ENCODE measurements at regions not wholly inside any gene's neighbourhood (a gene's known extent, or its start where the extent isn't known, plus 50 kb on each side); places are given as distances from the start of the nearest gene placed in this dataset.

DNA sequence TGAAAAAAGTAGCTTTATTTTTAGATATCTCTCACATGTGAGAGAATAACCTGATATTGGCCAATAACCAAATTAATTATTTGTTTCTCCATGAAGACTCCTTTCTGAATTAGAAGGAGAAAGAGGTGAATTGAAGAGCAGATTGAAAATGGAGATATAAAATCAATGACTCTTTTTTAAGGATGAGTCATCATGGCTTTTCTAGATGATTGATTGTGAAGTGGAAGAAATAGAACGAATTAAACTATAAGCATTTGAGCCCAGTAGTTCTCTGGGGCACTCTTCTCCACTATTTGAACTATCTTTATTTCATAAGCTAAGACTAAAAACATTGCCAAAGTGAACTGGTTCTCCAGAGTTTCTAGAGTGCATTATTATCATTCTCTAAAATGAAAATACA, 137.2 kb upstream of the EDNRA start:
- Histone ChIP-seq H3K27me3 (ENCODE audit: insufficient read depth, poor library complexity, severe bottlenecking) (no peaks in the 10 kb centered on the region), H3K4me3 (replicated peaks; ENCODE audit: insufficient read depth, low read length) (no peak overlapping the region), H3K27ac (replicated peaks) (no peak overlapping the region)
- no peak for DNase-seq (ENCODE audit: low read depth in 1 of 2, low spot score in 1 of 2)
- no peak for TF ChIP-seq POLR2AphosphoS5 (IDR thresholded peaks at IDR 0.05; ENCODE audit: low read depth)
- TF ChIP-seq GABPA (IDR thresholded peaks at IDR 0.05; ENCODE audit: low read depth), result no peak
- TF ChIP-seq, protein P1, sequence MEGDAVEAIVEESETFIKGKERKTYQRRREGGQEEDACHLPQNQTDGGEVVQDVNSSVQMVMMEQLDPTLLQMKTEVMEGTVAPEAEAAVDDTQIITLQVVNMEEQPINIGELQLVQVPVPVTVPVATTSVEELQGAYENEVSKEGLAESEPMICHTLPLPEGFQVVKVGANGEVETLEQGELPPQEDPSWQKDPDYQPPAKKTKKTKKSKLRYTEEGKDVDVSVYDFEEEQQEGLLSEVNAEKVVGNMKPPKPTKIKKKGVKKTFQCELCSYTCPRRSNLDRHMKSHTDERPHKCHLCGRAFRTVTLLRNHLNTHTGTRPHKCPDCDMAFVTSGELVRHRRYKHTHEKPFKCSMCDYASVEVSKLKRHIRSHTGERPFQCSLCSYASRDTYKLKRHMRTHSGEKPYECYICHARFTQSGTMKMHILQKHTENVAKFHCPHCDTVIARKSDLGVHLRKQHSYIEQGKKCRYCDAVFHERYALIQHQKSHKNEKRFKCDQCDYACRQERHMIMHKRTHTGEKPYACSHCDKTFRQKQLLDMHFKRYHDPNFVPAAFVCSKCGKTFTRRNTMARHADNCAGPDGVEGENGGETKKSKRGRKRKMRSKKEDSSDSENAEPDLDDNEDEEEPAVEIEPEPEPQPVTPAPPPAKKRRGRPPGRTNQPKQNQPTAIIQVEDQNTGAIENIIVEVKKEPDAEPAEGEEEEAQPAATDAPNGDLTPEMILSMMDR (IDR thresholded peaks at IDR 0.05; ENCODE audit: insufficient read depth, low read length), result no peak
- TF ChIP-seq, protein P2, sequence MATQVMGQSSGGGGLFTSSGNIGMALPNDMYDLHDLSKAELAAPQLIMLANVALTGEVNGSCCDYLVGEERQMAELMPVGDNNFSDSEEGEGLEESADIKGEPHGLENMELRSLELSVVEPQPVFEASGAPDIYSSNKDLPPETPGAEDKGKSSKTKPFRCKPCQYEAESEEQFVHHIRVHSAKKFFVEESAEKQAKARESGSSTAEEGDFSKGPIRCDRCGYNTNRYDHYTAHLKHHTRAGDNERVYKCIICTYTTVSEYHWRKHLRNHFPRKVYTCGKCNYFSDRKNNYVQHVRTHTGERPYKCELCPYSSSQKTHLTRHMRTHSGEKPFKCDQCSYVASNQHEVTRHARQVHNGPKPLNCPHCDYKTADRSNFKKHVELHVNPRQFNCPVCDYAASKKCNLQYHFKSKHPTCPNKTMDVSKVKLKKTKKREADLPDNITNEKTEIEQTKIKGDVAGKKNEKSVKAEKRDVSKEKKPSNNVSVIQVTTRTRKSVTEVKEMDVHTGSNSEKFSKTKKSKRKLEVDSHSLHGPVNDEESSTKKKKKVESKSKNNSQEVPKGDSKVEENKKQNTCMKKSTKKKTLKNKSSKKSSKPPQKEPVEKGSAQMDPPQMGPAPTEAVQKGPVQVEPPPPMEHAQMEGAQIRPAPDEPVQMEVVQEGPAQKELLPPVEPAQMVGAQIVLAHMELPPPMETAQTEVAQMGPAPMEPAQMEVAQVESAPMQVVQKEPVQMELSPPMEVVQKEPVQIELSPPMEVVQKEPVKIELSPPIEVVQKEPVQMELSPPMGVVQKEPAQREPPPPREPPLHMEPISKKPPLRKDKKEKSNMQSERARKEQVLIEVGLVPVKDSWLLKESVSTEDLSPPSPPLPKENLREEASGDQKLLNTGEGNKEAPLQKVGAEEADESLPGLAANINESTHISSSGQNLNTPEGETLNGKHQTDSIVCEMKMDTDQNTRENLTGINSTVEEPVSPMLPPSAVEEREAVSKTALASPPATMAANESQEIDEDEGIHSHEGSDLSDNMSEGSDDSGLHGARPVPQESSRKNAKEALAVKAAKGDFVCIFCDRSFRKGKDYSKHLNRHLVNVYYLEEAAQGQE (IDR thresholded peaks at IDR 0.05; ENCODE audit: insufficient replicate concordance, low read depth), result no peak

DNA sequence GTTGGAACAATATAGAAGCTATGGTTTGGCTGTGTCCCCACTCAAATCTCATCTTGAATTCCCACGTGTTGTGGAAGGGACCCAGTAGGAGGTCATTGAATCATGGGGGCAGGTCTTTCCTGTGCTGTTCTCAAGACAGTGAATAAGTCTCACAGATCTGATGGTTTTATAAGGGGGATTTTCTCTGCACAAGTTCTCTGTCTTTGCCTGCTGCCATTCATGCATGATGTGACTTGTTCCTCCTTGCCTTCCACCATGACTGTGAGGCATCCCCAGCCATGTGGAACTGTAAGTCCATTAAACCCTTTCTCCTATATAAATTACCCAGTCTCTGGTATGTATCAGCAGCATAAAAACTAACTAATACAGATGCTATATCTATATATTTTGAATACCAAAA, 135.2 kb upstream of the EDNRA start:
- H3K4me3 ChIP-seq (replicated peaks; ENCODE audit: insufficient read depth, low read length), result no peak overlapping the region
- TF ChIP-seq, protein P1 (IDR thresholded peaks at IDR 0.05; ENCODE audit: insufficient read depth, low read length), result no peak
- TF ChIP-seq POLR2AphosphoS5 (IDR thresholded peaks at IDR 0.05; ENCODE audit: low read depth) (no peak), SPI1 (IDR thresholded peaks at IDR 0.05; ENCODE audit: borderline replicate concordance, low read depth) (no peak), GABPA (IDR thresholded peaks at IDR 0.05; ENCODE audit: low read depth) (no peak)
- TF ChIP-seq, protein P2 (IDR thresholded peaks at IDR 0.05; ENCODE audit: insufficient replicate concordance, low read depth), result no peak
- no peaks in the 10 kb centered on the region for H3K27me3 ChIP-seq (ENCODE audit: insufficient read depth, poor library complexity, severe bottlenecking)
- DNase-seq (ENCODE audit: low read depth in 1 of 2, low spot score in 1 of 2), result no peak
- H3K27ac ChIP-seq (replicated peaks), result no peak overlapping the region

DNA sequence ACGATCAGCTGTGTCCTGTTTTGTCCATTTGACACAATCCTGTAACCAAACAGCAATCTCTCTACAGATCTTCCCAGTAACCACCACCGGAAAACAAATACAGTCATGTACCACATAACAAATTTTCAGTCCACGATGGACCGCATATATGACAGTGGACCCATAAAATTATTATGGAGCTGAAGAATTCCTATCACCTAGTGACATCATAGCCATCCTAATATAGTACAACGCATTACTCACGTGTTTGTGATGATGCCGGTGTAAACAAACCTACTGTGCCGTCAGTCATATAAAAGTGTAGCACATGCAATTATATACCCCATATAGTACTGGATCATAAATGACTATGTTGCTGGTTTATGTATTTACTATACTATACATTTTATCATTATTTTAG, 133.7 kb upstream of the EDNRA start:
- H3K27me3 ChIP-seq (ENCODE audit: insufficient read depth, poor library complexity, severe bottlenecking), result no peaks in the 10 kb centered on the region
- H3K4me3 ChIP-seq (replicated peaks; ENCODE audit: insufficient read depth, low read length), result no peak overlapping the region
- no peak for DNase-seq (ENCODE audit: low read depth in 1 of 2, low spot score in 1 of 2)
- no peak overlapping the region for H3K27ac ChIP-seq (replicated peaks)
- TF ChIP-seq, protein P1 (IDR thresholded peaks at IDR 0.05; ENCODE audit: insufficient read depth, low read length), result no peak
- TF ChIP-seq SPI1 (IDR thresholded peaks at IDR 0.05; ENCODE audit: borderline replicate concordance, low read depth), result no peak
- no peak for TF ChIP-seq POLR2AphosphoS5 (IDR thresholded peaks at IDR 0.05; ENCODE audit: low read depth)
- TF ChIP-seq GABPA (IDR thresholded peaks at IDR 0.05; ENCODE audit: low read depth), result no peak
- TF ChIP-seq, protein P2 (IDR thresholded peaks at IDR 0.05; ENCODE audit: insufficient replicate concordance, low read depth), result no peak
